Endothelial cell of umbilical vein (primary cell): ENCODE measurements at regions not wholly inside any gene's neighbourhood (a gene's known extent, or its start where the extent isn't known, plus 50 kb on each side); places are given as distances from the start of the nearest gene placed in this dataset.

Experiments used
- POLR2A ChIP-seq: IDR thresholded peaks from 2 replicates; pipeline ENCODE4 v1.6.1; 2012; ENCODE audit warnings: low read depth, mild to moderate bottlenecking, control low read depth, low read length
- POLR2AphosphoS5 ChIP-seq: IDR thresholded peaks from 2 replicates; pipeline ENCODE4 v1.6.1; 2012; ENCODE audit warnings: low read depth, mild to moderate bottlenecking, control low read depth, low read length, moderate library complexity; ENCODE audit not compliant: insufficient read depth
- TF ChIP-seq, protein P1 (sequence below), 2 donors: IDR thresholded peaks; 1 replicate in 1 of 2; 2 replicates in 1 of 2; pipeline ENCODE4 v1.5.1; 2011; ENCODE audit warnings: low read length in 2 of 2, mild to moderate bottlenecking in 2 of 2, moderate library complexity in 2 of 2, control low read depth in 1 of 2, inconsistent platforms in 1 of 2, low read depth in 1 of 2; ENCODE audit not compliant: insufficient read depth in 1 of 2; ENCODE audit errors: extremely low read depth in 1 of 2
- TF ChIP-seq, protein P2 (sequence below): IDR thresholded peaks from 2 replicates; pipeline ENCODE4 v1.6.1; 2011; ENCODE audit not compliant: insufficient read depth, insufficient read length

- no peak for TF ChIP-seq POLR2AphosphoS5
- TF ChIP-seq, protein P1, sequence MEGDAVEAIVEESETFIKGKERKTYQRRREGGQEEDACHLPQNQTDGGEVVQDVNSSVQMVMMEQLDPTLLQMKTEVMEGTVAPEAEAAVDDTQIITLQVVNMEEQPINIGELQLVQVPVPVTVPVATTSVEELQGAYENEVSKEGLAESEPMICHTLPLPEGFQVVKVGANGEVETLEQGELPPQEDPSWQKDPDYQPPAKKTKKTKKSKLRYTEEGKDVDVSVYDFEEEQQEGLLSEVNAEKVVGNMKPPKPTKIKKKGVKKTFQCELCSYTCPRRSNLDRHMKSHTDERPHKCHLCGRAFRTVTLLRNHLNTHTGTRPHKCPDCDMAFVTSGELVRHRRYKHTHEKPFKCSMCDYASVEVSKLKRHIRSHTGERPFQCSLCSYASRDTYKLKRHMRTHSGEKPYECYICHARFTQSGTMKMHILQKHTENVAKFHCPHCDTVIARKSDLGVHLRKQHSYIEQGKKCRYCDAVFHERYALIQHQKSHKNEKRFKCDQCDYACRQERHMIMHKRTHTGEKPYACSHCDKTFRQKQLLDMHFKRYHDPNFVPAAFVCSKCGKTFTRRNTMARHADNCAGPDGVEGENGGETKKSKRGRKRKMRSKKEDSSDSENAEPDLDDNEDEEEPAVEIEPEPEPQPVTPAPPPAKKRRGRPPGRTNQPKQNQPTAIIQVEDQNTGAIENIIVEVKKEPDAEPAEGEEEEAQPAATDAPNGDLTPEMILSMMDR (IDR thresholded peaks at IDR 0.05; ENCODE audit: extremely low read depth in 1 of 2, insufficient read depth in 1 of 2, low read depth in 1 of 2, low read length in 2 of 2) = no peak
- TF ChIP-seq POLR2A = no peak
- TF ChIP-seq, protein P2, sequence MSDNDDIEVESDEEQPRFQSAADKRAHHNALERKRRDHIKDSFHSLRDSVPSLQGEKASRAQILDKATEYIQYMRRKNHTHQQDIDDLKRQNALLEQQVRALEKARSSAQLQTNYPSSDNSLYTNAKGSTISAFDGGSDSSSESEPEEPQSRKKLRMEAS = no peak
Observed at GRCh38 chr1:21342961-21343838, 52.9 kb upstream of the ECE1 start.
